H9 (cell line): ENCODE measurements at regions not wholly inside any gene's neighbourhood (a gene's known extent, or its start where the extent isn't known, plus 50 kb on each side); places are given as distances from the start of the nearest gene placed in this dataset.

Experiments
- DNase-seq: peaks from one replicate; pipeline ENCODE4 v3.0.0-alpha.2; 2017
- H2AFZ ChIP-seq: one replicate; pipeline ENCODE4 v1.6.1; 2013; ENCODE audit warnings: mild to moderate bottlenecking, low read length, control low read depth, moderate library complexity
- H2AK5ac ChIP-seq: 2 replicates; pipeline ENCODE4 v1.6.1; 2013; ENCODE audit warnings: low read length, control low read depth, mixed read lengths; ENCODE audit not compliant: insufficient read length
- H2BK120ac ChIP-seq: one replicate; pipeline ENCODE4 v1.6.1; 2013; ENCODE audit warnings: low read depth, mild to moderate bottlenecking, low read length, control low read depth, inconsistent platforms; ENCODE audit not compliant: poor library complexity, severe bottlenecking
- H2BK12ac ChIP-seq: 2 replicates; pipeline ENCODE4 v1.6.1; 2013; ENCODE audit warnings: low read length, control low read depth, mixed read lengths, low read depth; ENCODE audit not compliant: insufficient read length
- H2BK15ac ChIP-seq: 2 replicates; pipeline ENCODE4 v1.6.1; 2013; ENCODE audit warnings: low read depth, low read length, control low read depth
- H2BK20ac ChIP-seq: one replicate; pipeline ENCODE4 v1.6.1; 2013; ENCODE audit warnings: low read depth, mild to moderate bottlenecking, low read length, control low read depth, inconsistent platforms; ENCODE audit not compliant: poor library complexity, severe bottlenecking
- H2BK5ac ChIP-seq: 2 replicates; pipeline ENCODE4 v1.6.1; 2013; ENCODE audit warnings: low read length, control low read depth, mixed read lengths; ENCODE audit not compliant: insufficient read length
- H3K14ac ChIP-seq: 2 replicates; pipeline ENCODE4 v1.6.1; 2013; ENCODE audit warnings: low read length, control low read depth; ENCODE audit not compliant: insufficient read depth
- H3K18ac ChIP-seq: 2 replicates; pipeline ENCODE4 v1.6.1; 2013; ENCODE audit warnings: low read depth, mild to moderate bottlenecking, mixed read lengths, low read length, control low read depth; ENCODE audit not compliant: insufficient read length
- H3K23ac ChIP-seq: 2 replicates; pipeline ENCODE4 v1.6.1; 2013; ENCODE audit warnings: low read length, control low read depth, mixed read lengths, low read depth; ENCODE audit not compliant: insufficient read length
- H3K23me2 ChIP-seq: 2 replicates; pipeline ENCODE4 v1.6.1; 2013; ENCODE audit warnings: low read depth, mild to moderate bottlenecking, mixed read lengths, low read length, control low read depth; ENCODE audit not compliant: insufficient read length, poor library complexity, severe bottlenecking
- H3K27ac ChIP-seq: 2 replicates; pipeline ENCODE4 v1.5.1; 2013; ENCODE audit warnings: low read length, control low read depth, mixed read lengths, low read depth; ENCODE audit not compliant: insufficient read length
- H3K27me3 ChIP-seq: 2 replicates; pipeline ENCODE4 v1.6.1; 2013; ENCODE audit warnings: low read length, control low read depth, inconsistent platforms; ENCODE audit not compliant: insufficient read depth
- H3K4ac ChIP-seq: 2 replicates; pipeline ENCODE4 v1.6.1; 2013; ENCODE audit warnings: low read depth, mild to moderate bottlenecking, control low read depth, inconsistent platforms, low read length, moderate library complexity
- H3K4me1 ChIP-seq: 2 replicates; pipeline ENCODE4 v1.6.1; 2013; ENCODE audit warnings: low read length, control low read depth, inconsistent platforms; ENCODE audit not compliant: insufficient read depth
- H3K4me2 ChIP-seq: 2 replicates; pipeline ENCODE4 v1.6.1; 2013; ENCODE audit warnings: low read length, control low read depth, mixed read lengths; ENCODE audit not compliant: insufficient read length, insufficient read depth
- H3K56ac ChIP-seq: 2 replicates; pipeline ENCODE4 v1.6.1; 2013; ENCODE audit warnings: low read depth, mild to moderate bottlenecking, mixed read lengths, low read length, control low read depth; ENCODE audit not compliant: insufficient read length
- H3K79me1 ChIP-seq: 2 replicates; pipeline ENCODE4 v1.6.1; 2013; ENCODE audit warnings: low read depth, mild to moderate bottlenecking, moderate library complexity, low read length, control low read depth, inconsistent platforms; ENCODE audit not compliant: insufficient read depth, poor library complexity, severe bottlenecking
- H3K79me2 ChIP-seq: 2 replicates; pipeline ENCODE4 v1.6.1; 2013; ENCODE audit warnings: low read length, control low read depth, inconsistent platforms; ENCODE audit not compliant: insufficient read depth
- H3K9ac ChIP-seq: 2 replicates; pipeline ENCODE4 v1.6.1; 2013; ENCODE audit warnings: low read length, control low read depth, mixed read lengths; ENCODE audit not compliant: insufficient read length; ENCODE audit errors: extremely low read depth
- H3K9me3 ChIP-seq: one replicate; pipeline ENCODE4 v1.6.1; 2013; ENCODE audit warnings: low read depth, low read length, inconsistent platforms; ENCODE audit not compliant: control insufficient read depth
- H3T11ph ChIP-seq: one replicate; pipeline ENCODE4 v1.6.1; 2013; ENCODE audit warnings: mild to moderate bottlenecking, low read length, control low read depth, inconsistent platforms
- H4K20me1 ChIP-seq: one replicate; pipeline ENCODE4 v1.6.1; 2013; ENCODE audit not compliant: control insufficient read depth, insufficient read length, insufficient read depth
- H4K5ac ChIP-seq: 2 replicates; pipeline ENCODE4 v1.6.1; 2013; ENCODE audit warnings: low read depth, mild to moderate bottlenecking, mixed read lengths, low read length, control low read depth; ENCODE audit not compliant: insufficient read length
- H4K8ac ChIP-seq: replicated peaks from 2 replicates; pipeline ENCODE4 v1.6.1; 2013; ENCODE audit warnings: low read length, control low read depth, mixed read lengths, low read depth; ENCODE audit not compliant: insufficient read length
- H4K91ac ChIP-seq: 2 replicates; pipeline ENCODE4 v1.6.1; 2013; ENCODE audit warnings: low read depth, mild to moderate bottlenecking, moderate library complexity, mixed read lengths, low read length, control low read depth; ENCODE audit not compliant: insufficient read length
- H3K27ac Mint-ChIP-seq, 3 experiments: 2 replicates in 2 of 3; 3 replicates in 1 of 3; pipeline ENCODE4 v1.8.0; 2020 to 2021; ENCODE audit warnings: mixed read lengths in 3 of 3, mild to moderate bottlenecking in 1 of 3, moderate library complexity in 1 of 3
- H3K27me3 Mint-ChIP-seq: 2 replicates; pipeline ENCODE4 v1.8.0; 2021; ENCODE audit warnings: low read depth, mild to moderate bottlenecking, moderate library complexity, mixed read lengths
- H3K36me3 Mint-ChIP-seq, 3 experiments: 2 replicates in 2 of 3; 3 replicates in 1 of 3; pipeline ENCODE4 v1.8.0; 2020 to 2021; ENCODE audit warnings: low read depth in 3 of 3, mixed read lengths in 3 of 3; ENCODE audit not compliant: insufficient read depth in 1 of 3
- H3K4me1 Mint-ChIP-seq, 2 experiments: 2 replicates each; pipeline ENCODE4 v1.8.0; 2020; ENCODE audit warnings: mixed read lengths in 2 of 2
- H3K4me3 Mint-ChIP-seq, 2 experiments: 2 replicates in 1 of 2; 3 replicates in 1 of 2; pipeline ENCODE4 v1.8.0; 2020 to 2021; ENCODE audit warnings: mild to moderate bottlenecking in 2 of 2, mixed read lengths in 2 of 2, moderate library complexity in 1 of 2
- H3K9me3 Mint-ChIP-seq, 2 experiments: 2 replicates in 1 of 2; 3 replicates in 1 of 2; pipeline ENCODE4 v1.8.0; 2020; ENCODE audit warnings: mild to moderate bottlenecking in 2 of 2, mixed read lengths in 2 of 2, moderate library complexity in 1 of 2
- CTCF ChIP-seq: fragments of 200-600 bp; sonication (generic); conservative IDR thresholded peaks from 3 replicates; pipeline ENCODE4 v1.8.0; 2021; ENCODE audit warnings: antibody characterized with exemption, mild to moderate bottlenecking
- WGBS: extraction: QIAGEN DNeasy Blood & Tissue Kit; methylation state at CpG from one replicate; pipeline ENCODE4 v1.1.7; 2013; ENCODE audit warnings: missing lambda C conversion rate, low lambda C conversion rate, mixed read lengths; ENCODE audit not compliant: insufficient read length; ENCODE audit errors: extremely low coverage; 5-methylcytosine and 5-hydroxymethylcytosine counted together

DNA sequence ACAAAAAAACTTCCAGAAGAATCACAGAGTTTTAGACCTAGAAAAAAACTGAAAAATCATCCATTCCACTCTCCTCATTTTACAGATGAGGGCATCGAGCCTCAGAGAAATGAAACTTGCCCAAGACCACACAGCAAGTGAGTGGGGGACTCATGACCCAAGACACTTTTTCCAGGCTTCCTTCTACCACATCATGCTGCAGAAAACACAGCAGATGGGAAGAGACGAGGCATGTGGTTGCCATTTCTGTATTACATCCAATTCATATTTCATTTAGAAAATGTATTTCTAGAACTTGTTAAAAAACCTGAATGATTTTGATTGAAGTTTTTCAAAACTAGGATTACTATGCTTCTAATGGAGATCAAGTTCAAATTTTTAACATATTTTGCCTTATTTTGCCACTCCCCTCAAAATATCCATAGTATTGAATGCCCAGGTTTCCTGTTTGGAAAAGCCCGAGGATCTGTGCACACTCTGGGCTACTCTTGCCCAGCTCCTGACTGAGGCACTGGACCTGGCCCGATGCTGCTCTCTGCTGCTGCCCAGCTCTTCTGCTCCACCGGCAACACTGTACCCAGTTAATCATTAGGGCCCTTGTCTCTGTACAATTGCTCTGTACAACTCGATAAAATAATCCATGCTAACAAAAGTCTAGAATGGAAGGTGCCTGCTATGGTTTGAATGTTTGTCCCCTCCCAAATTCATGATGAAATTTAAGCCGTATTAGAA lies 157.4 kb downstream of the EFNB2 start:
- Mint-ChIP-seq H3K36me3 (no peaks in the 10 kb centered on the region), H3K27ac (no peak overlapping the region; a peak in 1 of 7 replicates), H3K9me3 (no peaks in the 10 kb centered on the region), H3K4me1 (peaks cover 8 to 11% of the 10 kb centered on the region in 2 experiments), H3K4me3 (no peak overlapping the region), H3K27me3 (peaks cover 1% of the 10 kb centered on the region; the same call in 1 of the 2 replicates)
- no peaks in the 10 kb centered on the region for H3K79me1 ChIP-seq
- H3K14ac ChIP-seq, result no peak overlapping the region
- no peaks in the 10 kb centered on the region for H3K9me3 ChIP-seq
- H4K20me1 ChIP-seq, result no peaks in the 10 kb centered on the region
- no peak overlapping the region for H2BK120ac ChIP-seq
- H3K27ac ChIP-seq, result no peak overlapping the region
- H2BK20ac ChIP-seq, result no peak overlapping the region
- H2AK5ac ChIP-seq, result no peak overlapping the region
- no peak overlapping the region for H4K8ac ChIP-seq
- H3K56ac ChIP-seq, result no peak overlapping the region
- no CpG with 5 or more reads among the region's 7 CpGs for WGBS
- no peak for TF ChIP-seq CTCF
- no peak for DNase-seq
- H2BK15ac ChIP-seq, result no peak overlapping the region
- no peak overlapping the region for H2BK12ac ChIP-seq
- H3K4me1 ChIP-seq, result no peaks in the 10 kb centered on the region
- H3K4me2 ChIP-seq, result no peak overlapping the region
- H3K23ac ChIP-seq, result no peak overlapping the region
- H3K18ac ChIP-seq, result no peak overlapping the region
- no peaks in the 10 kb centered on the region for H3K79me2 ChIP-seq
- no peaks in the 10 kb centered on the region for H3K23me2 ChIP-seq
- H4K91ac ChIP-seq, result no peak overlapping the region
- H2BK5ac ChIP-seq, result no peak overlapping the region
- no peak overlapping the region for H4K5ac ChIP-seq
- H2AFZ ChIP-seq, result no peak overlapping the region
- H3K4ac ChIP-seq, result no peak overlapping the region
- no peak overlapping the region for H3T11ph ChIP-seq
- H3K9ac ChIP-seq, result no peak overlapping the region
- no peaks in the 10 kb centered on the region for H3K27me3 ChIP-seq
